Posterior vena cava (tissue), 2 donors: ENCODE measurements at regions not wholly inside any gene's neighbourhood (a gene's known extent, or its start where the extent isn't known, plus 50 kb on each side); places are given as distances from the start of the nearest gene placed in this dataset.
"Not testable (repeated sequence)": the region's sequence is repeated elsewhere in the genome, so short reads cannot be mapped to it uniquely, and the experiment has no call there.

Source experiments
- DNase-seq: peaks from one replicate; pipeline ENCODE4 v3.0.0-alpha.2; 2020; ENCODE audit warnings: low spot score
- intact Hi-C, 2 donors: fragments of 100-400 bp; cut with DNase I; formaldehyde crosslinking; loops; one replicate each; pipeline versions ENCODE4 v1.14.1 to v1.14.2; 2022 to 2023
- donor health status: DM: yes; HTN: yes; CAD: no.
- donor health status: DM: yes; HTN: yes; CAD: no.

GRCh38 chr4:43550981-43551627 is 658.6 kb downstream of the GRXCR1 start:
- intact Hi-C loops: no loop called here
- DNase-seq: no peak

GRCh38 chr4:43556262-43556661 is 663.7 kb downstream of the GRXCR1 start:
- no peak for DNase-seq
- intact Hi-C loops: no loop called here

DNA sequence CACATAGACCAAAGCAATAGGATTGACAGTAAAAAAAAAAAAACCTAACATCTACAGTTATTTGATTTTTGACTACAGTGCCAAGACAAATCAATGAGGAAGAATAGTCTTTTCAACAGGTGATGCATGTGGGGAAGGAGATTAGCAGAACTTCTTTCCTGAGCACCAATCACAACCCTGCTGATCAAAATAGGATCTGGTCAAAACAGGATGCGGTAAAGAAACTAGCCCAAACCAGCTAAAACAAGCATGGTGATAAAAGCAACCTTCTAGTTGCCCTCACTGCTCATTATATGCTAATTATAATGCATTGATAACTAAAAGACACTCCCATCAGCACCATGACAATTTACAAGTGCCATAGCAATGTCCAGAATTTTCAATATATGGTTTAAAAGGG is 667.5 kb downstream of the GRXCR1 start:
- intact Hi-C loops: no loop called here
- DNase-seq: no peak

DNA sequence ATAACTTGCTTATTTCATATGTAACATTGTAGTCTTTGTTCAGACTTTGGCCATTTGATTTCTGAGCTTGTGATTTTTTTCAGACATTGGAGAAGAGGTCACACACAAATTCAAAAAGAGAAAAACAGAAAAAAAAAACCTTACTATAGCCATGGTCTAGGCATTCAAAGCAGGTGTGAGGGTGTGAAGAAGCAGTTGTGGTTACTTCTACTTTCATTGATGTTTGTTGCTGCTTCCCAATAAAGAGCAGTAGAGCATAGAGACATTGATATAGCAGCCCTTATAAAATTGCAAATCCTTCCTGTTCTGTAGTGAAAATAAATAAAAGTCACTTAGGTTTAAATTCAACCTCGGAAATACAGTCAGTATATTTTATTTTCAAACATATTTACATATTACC is 671.6 kb downstream of the GRXCR1 start:
- intact Hi-C loops: no loop called here
- DNase-seq: no peak

GRCh38 chr4:43564591-43564990 is 672.1 kb downstream of the GRXCR1 start:
- intact Hi-C loops: no loop called here
- no peak for DNase-seq

- intact Hi-C loops: no loop called here
Observed at GRCh38 chr4:43567644-43568043, 675.1 kb downstream of the GRXCR1 start.

GRCh38 chr4:43586813-43587212 is 694.3 kb downstream of the GRXCR1 start:
- DNase-seq: no peak
- intact Hi-C loops: no loop called here

More at GRCh38 chr4:43567644-43568043, 675.1 kb downstream of the GRXCR1 start:
- no peak for DNase-seq

DNA sequence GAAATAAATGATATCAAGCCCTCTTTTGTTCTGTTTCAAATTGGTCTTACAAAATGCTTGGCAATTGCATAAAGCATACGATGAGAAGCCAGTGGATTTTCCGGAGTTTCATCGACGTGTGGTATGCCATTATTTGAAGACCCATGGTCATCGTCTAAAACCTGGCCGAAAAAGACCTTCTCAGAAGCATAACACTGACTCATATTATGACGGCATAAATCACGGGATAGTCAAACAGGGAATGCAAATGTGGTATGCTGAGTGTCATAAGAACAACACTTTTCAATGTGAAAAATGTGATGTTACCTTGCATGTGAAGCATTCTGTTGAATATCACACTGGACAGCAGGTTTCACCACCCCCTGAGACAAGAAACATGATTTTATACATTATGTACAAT is 695.2 kb downstream of the GRXCR1 start:
- intact Hi-C loops: no loop called here

GRCh38 chr4:43607400-43607799 is 714.9 kb downstream of the GRXCR1 start:
- no peak for DNase-seq
- intact Hi-C loops: no loop called here

More for the DNA sequence above, 695.2 kb downstream of the GRXCR1 start:
- DNase-seq: no peak

DNA sequence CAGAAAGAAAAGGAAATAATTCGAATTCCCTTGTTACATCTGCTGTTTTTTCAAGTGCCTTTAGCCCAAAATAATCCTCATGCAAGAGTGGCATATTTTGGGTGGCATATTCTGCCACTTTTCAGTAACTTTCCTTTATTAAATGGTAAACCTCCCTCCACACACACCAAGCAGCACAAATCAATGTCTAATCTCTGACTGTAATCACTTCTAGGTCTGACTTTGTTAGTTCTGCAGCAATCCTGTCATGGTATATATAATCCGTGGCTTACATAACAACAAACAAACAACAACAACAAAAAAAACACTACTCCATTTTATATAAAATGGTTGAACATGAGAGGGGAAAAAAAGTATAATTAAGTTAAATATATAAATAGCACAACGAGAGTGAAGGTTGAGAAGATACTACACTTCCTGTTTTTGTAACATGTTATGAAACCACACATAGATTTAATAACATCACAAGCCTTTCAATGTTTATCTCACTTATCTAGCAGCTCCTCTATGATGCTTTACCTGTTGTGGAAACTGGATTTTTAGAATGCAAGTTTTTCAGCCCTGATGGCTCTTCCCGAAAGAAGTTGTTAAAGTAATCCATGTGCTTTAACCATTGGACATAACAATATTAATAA is 715.4 kb downstream of the GRXCR1 start:
- no peak for DNase-seq
- intact Hi-C loops: no loop called here

GRCh38 chr4:43619219-43619618 is 726.7 kb downstream of the GRXCR1 start:
- intact Hi-C loops: no loop called here
- DNase-seq: no peak

- intact Hi-C loops, DNase-seq: not testable (repeated sequence)
Observed at GRCh38 chr4:43637893-43638292, 745.4 kb downstream of the GRXCR1 start.

- no peak for DNase-seq
- intact Hi-C loops: no loop called here
Observed at GRCh38 chr4:43651991-43652390, 759.5 kb downstream of the GRXCR1 start.

DNA sequence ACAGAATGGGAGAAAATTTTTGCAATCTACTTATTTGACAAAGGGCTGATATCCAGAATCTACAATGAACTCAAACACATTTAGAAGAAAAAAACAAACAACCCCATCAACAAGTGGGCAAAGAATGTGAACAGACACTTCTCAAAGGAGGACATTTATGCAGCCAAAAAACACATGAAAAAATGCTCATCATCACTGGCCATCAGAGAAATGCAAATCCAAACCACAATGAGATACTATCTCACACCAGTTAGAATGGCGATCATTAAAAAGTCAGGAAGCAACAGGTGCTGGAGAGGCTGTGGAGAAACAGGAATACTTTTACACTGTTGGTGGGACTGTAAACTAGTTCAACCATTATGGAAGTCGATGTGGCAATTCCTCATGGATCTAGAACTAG is 767.0 kb downstream of the GRXCR1 start:
- intact Hi-C loops: not testable (repeated sequence)

GRCh38 chr4:43672265-43672885 is 776.2 kb downstream of the KCTD8 start:
- intact Hi-C loops, DNase-seq: not testable (repeated sequence)

More for the DNA sequence above, 767.0 kb downstream of the GRXCR1 start:
- not testable (repeated sequence) for DNase-seq

DNA sequence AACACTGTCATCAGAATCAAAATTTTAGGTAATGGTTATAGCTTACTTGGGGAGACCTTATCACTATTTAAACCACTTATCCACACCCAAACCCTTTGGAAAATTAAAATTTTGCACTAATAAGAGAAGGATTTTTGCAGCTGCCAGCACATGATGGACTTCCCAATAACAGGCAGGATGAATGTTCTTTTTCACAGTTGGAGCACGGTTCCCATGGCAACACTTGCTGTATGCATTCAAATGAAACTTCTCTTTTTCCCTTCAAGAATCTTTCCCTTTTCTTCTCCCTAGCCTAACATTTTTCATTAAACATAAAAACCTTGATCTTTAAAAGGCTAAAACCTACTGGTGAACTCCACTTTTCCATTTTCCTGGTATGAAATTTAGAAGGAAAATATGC is 768.2 kb downstream of the KCTD8 start:
- intact Hi-C loops: no loop called here
- no peak for DNase-seq

DNA sequence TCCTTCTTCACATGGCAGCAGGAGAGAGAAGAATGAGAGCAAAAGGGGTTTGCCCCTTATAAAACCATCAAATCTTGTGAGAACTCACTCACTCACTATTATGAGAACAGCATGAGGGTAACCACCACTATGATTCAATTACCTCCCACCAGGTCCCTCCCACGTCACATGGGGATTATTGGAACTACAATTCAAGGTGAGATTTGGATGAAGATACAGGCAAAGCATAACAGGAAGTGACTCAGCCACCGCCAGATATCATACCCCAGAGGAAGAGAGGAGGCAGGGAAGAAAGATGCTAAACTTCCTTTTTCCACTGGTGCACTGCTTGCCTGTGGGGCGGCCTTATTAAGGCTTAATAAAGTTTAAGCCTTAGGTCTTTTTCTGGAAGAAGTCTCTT is 766.1 kb downstream of the KCTD8 start:
- intact Hi-C loops: no loop called here
- DNase-seq: no peak

- intact Hi-C loops: no loop called here
- no peak for DNase-seq
Observed at GRCh38 chr4:43690116-43690515, 758.5 kb downstream of the KCTD8 start.

DNA sequence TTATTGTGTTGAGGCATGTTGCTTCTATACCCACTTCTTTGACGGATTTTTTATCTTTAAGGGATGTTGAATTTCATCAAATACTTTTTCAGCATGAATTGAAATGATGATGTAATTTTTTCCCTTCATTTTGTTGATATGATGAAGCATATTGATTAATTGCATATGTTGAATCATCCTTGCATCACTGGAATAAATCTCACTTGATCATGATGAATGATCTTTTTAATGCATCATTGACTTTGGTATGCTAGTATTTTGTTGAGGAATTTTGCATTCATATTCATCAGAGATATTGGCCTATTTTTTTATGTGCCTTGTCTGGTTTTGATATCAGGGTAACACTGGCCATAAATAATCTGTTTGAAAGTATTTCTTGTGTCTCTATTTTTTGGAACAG is 754.7 kb downstream of the KCTD8 start:
- DNase-seq: no peak
- intact Hi-C loops: no loop called here

DNA sequence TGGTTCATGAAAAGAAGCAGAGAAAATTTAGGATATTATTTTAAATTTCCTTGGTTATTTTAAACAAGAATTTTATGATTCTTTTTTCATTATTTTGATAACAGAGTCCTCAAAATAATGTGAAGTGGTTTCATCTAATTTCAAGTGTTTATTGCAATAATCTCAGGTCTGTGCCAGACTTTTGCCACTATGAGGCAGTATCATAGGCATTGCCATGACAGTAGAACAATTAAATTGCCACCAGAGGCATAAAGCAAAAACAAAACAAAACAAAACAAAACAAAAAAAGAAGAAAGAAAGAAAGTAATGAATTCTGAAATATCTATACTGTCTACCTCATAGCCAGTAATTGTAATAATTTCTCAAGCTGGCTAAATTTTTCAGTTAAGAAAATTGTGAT is 739.2 kb downstream of the KCTD8 start:
- intact Hi-C loops: no loop called here
- no peak for DNase-seq
